HEK293T (cell line): ENCODE measurements at regions not wholly inside any gene's neighbourhood (a gene's known extent, or its start where the extent isn't known, plus 50 kb on each side); places are given as distances from the start of the nearest gene placed in this dataset.

ENCODE experiments used
- CTCF ChIA-PET: fragments of 350-600 bp; formaldehyde crosslinking; extraction: SDS; loops from one replicate; lab custom pipeline; 2021; ENCODE audit warnings: antibody characterized with exemption, inconsistent platforms; lab: Yijun Ruan, JAX
- POLR2A ChIA-PET: fragments of 350-600 bp; formaldehyde crosslinking; extraction: SDS; loops from one replicate; lab custom pipeline; 2020; ENCODE audit warnings: antibody characterized with exemption, inconsistent platforms; lab: Yijun Ruan, JAX
- DNase-seq: peaks from one replicate; pipeline ENCODE4 v3.0.0; 2012; ENCODE audit warnings: mixed read lengths; ENCODE audit errors: extremely low spot score
- ARNT ChIP-seq: fragments of 450-650 bp; IDR thresholded peaks from 2 replicates; pipeline ENCODE4 v1.6.1; 2017; ENCODE audit warnings: mild to moderate bottlenecking
- BHLHE40 ChIP-seq: fragments of 450-650 bp; IDR thresholded peaks from 2 replicates; pipeline ENCODE4 v1.6.1; 2016; ENCODE audit warnings: mild to moderate bottlenecking, moderate library complexity, borderline replicate concordance
- CTBP1 ChIP-seq: fragments of 450-650 bp; IDR thresholded peaks from 2 replicates; pipeline ENCODE4 v1.6.1; 2016; ENCODE audit warnings: borderline replicate concordance
- ELF4 ChIP-seq: fragments of 450-650 bp; IDR thresholded peaks from 2 replicates; pipeline ENCODE4 v1.6.1; 2017; ENCODE audit warnings: antibody characterized with exemption
- FOXA1 ChIP-seq: fragments of 450-650 bp; IDR thresholded peaks from 2 replicates; pipeline ENCODE4 v1.6.1; 2016; ENCODE audit warnings: mild to moderate bottlenecking
- FOXK2 ChIP-seq: fragments of 450-650 bp; IDR thresholded peaks from 2 replicates; pipeline ENCODE4 v1.6.1; 2016; ENCODE audit warnings: mild to moderate bottlenecking
- FOXM1 ChIP-seq: fragments of 450-650 bp; IDR thresholded peaks from 2 replicates; pipeline ENCODE4 v1.6.1; 2017; ENCODE audit warnings: mild to moderate bottlenecking, borderline replicate concordance
- HDGF ChIP-seq: fragments of 450-650 bp; IDR thresholded peaks from 2 replicates; pipeline ENCODE4 v1.6.1; 2017; ENCODE audit warnings: antibody characterized with exemption, borderline replicate concordance
- L3MBTL2 ChIP-seq: fragments of 450-650 bp; conservative IDR thresholded peaks from 2 replicates; pipeline ENCODE4 v1.6.1; 2016; ENCODE audit warnings: mild to moderate bottlenecking
- LEF1 ChIP-seq: fragments of 450-650 bp; IDR thresholded peaks from 2 replicates; pipeline ENCODE4 v1.6.1; 2017; ENCODE audit warnings: mild to moderate bottlenecking, borderline replicate concordance
- NFRKB ChIP-seq: fragments of 450-650 bp; IDR thresholded peaks from 2 replicates; pipeline ENCODE4 v1.6.1; 2016; ENCODE audit warnings: mild to moderate bottlenecking, moderate library complexity
- PKNOX1 ChIP-seq: fragments of 450-650 bp; IDR thresholded peaks from 2 replicates; pipeline ENCODE4 v1.6.1; 2016
- SP1 ChIP-seq: fragments of 450-650 bp; IDR thresholded peaks from 2 replicates; pipeline ENCODE4 v1.6.1; 2017
- SUZ12 ChIP-seq: fragments of 450-650 bp; IDR thresholded peaks from 2 replicates; pipeline ENCODE4 v1.6.1; 2016; ENCODE audit warnings: mild to moderate bottlenecking
- TARDBP ChIP-seq: fragments of 450-650 bp; IDR thresholded peaks from 2 replicates; pipeline ENCODE4 v1.6.1; 2016
- ZNF384 ChIP-seq: fragments of 450-650 bp; IDR thresholded peaks from 2 replicates; pipeline ENCODE4 v1.6.1; 2016

GRCh38 chr5:74013222-74013621 is 387.2 kb downstream of the ARHGEF28 start:
- POLR2A ChIA-PET = no interaction called here
- CTCF ChIA-PET = no interaction called here
- TF ChIP-seq FOXA1 = no peak
- no peak for TF ChIP-seq HDGF
- no peak for TF ChIP-seq LEF1
- no peak for TF ChIP-seq SP1
- DNase-seq = no peak

- ChIA-PET POLR2A (no interaction called here), CTCF (no interaction called here)
- TF ChIP-seq FOXA1 (no peak), FOXM1 (no peak)
- no peak for DNase-seq
Measured at GRCh38 chr5:74009502-74009901, 383.5 kb downstream of the ARHGEF28 start.

- ChIA-PET CTCF (no interaction called here), POLR2A (no interaction called here)
Measured at GRCh38 chr5:74007193-74007592, 381.2 kb downstream of the ARHGEF28 start.

GRCh38 chr5:73999297-73999696 is 373.3 kb downstream of the ARHGEF28 start:
- ChIA-PET CTCF (no interaction called here), POLR2A (no interaction called here)
- TF ChIP-seq ARNT (no peak), PKNOX1 (no peak), TARDBP (no peak), SP1 (no peak), FOXM1 (no peak), L3MBTL2 (no peak), BHLHE40 (no peak), NFRKB (no peak), LEF1 (no peak), FOXA1 (no peak), SUZ12 (no peak), ELF4 (no peak)
- DNase-seq = no peak

More at GRCh38 chr5:74007193-74007592, 381.2 kb downstream of the ARHGEF28 start:
- no peak for DNase-seq
- TF ChIP-seq FOXM1 (no peak), FOXK2 (no peak), BHLHE40 (no peak), HDGF (no peak), CTBP1 (no peak), NFRKB (no peak)

GRCh38 chr5:73998489-73998888 is 372.5 kb downstream of the ARHGEF28 start:
- no peak for TF ChIP-seq SUZ12
- TF ChIP-seq L3MBTL2 = no peak
- TF ChIP-seq SP1 = no peak
- TF ChIP-seq FOXM1 = no peak
- no peak for TF ChIP-seq HDGF
- no peak for DNase-seq
- ChIA-PET POLR2A (no interaction called here), CTCF (no interaction called here)

- CTCF ChIA-PET = no interaction called here
- TF ChIP-seq ARNT = no peak
- no peak for TF ChIP-seq PKNOX1
- no peak for TF ChIP-seq LEF1
- no peak for TF ChIP-seq ZNF384
- TF ChIP-seq FOXK2 = no peak
- no peak for TF ChIP-seq TARDBP
- TF ChIP-seq FOXA1 = no peak
- no peak for DNase-seq
- POLR2A ChIA-PET = no interaction called here
Measured at GRCh38 chr5:73997960-73998359, 372.0 kb downstream of the ARHGEF28 start.

- POLR2A ChIA-PET = no interaction called here
- CTCF ChIA-PET = interaction anchor here (0.6 to 0.7 kb wide), 2 partner anchors 14 to 86 kb away, joined by 3 read pairs; no protein-coding TSS in a partner anchor
- no peak for DNase-seq
- no peak for TF ChIP-seq ARNT
- TF ChIP-seq L3MBTL2 = no peak
- no peak for TF ChIP-seq FOXK2
- no peak for TF ChIP-seq FOXM1
- TF ChIP-seq LEF1 = no peak
- TF ChIP-seq ZNF384 = no peak
- TF ChIP-seq BHLHE40 = no peak
- TF ChIP-seq CTBP1 = no peak
- TF ChIP-seq SP1 = no peak
- no peak for TF ChIP-seq TARDBP
- no peak for TF ChIP-seq SUZ12
- no peak for TF ChIP-seq ELF4
Measured at GRCh38 chr5:73996151-73996755, 370.3 kb downstream of the ARHGEF28 start.

GRCh38 chr5:73994963-73995362 is 369.0 kb downstream of the ARHGEF28 start:
- DNase-seq = no peak
- no peak for TF ChIP-seq ARNT
- TF ChIP-seq HDGF = no peak
- no peak for TF ChIP-seq LEF1
- TF ChIP-seq SUZ12 = no peak
- no peak for TF ChIP-seq L3MBTL2
- no peak for TF ChIP-seq ELF4
- TF ChIP-seq CTBP1 = no peak
- TF ChIP-seq TARDBP = no peak
- TF ChIP-seq PKNOX1 = no peak
- TF ChIP-seq ZNF384 = no peak
- TF ChIP-seq NFRKB = no peak
- CTCF ChIA-PET = no interaction called here
- POLR2A ChIA-PET = no interaction called here
